ENCODE measurements at regions not wholly inside any gene's neighbourhood (a gene's known extent, or its start where the extent isn't known, plus 50 kb on each side); places are given as distances from the start of the nearest gene placed in this dataset.
"Not testable (repeated sequence)": the region's sequence is repeated elsewhere in the genome, so short reads cannot be mapped to it uniquely, and the experiment has no call there.

GRCh38 chr6:4664911-4665310 is 111.3 kb upstream of the CDYL start:
- H3K4me3 ChIP-seq (ENCODE audit: low read depth, low read length) = no peak overlapping the region
- TF ChIP-seq CTCF (IDR thresholded peaks at IDR 0.05; ENCODE audit: insufficient read depth, low read depth, low read length, missing control alignments) = no peak
- DNase-seq (ENCODE audit: low read depth) = no peak

- no peak for TF ChIP-seq CTCF (IDR thresholded peaks at IDR 0.05; ENCODE audit: insufficient read depth, low read depth, low read length, missing control alignments)
- no peak overlapping the region for H3K4me3 ChIP-seq (ENCODE audit: low read depth, low read length)
- no peak for DNase-seq (ENCODE audit: low read depth)
Observed at GRCh38 chr6:4664117-4664626, 112.0 kb upstream of the CDYL start.

GRCh38 chr6:4662886-4663285 is 113.3 kb upstream of the CDYL start:
- no peak for TF ChIP-seq CTCF (IDR thresholded peaks at IDR 0.05; ENCODE audit: insufficient read depth, low read depth, low read length, missing control alignments)
- no peak overlapping the region for H3K4me3 ChIP-seq (ENCODE audit: low read depth, low read length)
- DNase-seq (ENCODE audit: low read depth) = no peak

- TF ChIP-seq CTCF (IDR thresholded peaks at IDR 0.05; ENCODE audit: insufficient read depth, low read depth, low read length, missing control alignments) = no peak
- H3K4me3 ChIP-seq (ENCODE audit: low read depth, low read length) = no peak overlapping the region
- no peak for DNase-seq (ENCODE audit: low read depth)
Observed at GRCh38 chr6:4661391-4661790, 114.8 kb upstream of the CDYL start.

- no peak for DNase-seq (ENCODE audit: low read depth)
- H3K4me3 ChIP-seq (ENCODE audit: low read depth, low read length) = no peak overlapping the region
- no peak for TF ChIP-seq CTCF (IDR thresholded peaks at IDR 0.05; ENCODE audit: insufficient read depth, low read depth, low read length, missing control alignments)
Observed at GRCh38 chr6:4660377-4661321, 115.6 kb upstream of the CDYL start.

- not testable (repeated sequence) for DNase-seq (ENCODE audit: low read depth); H3K4me3 ChIP-seq (ENCODE audit: low read depth, low read length)
Observed at GRCh38 chr6:4659719-4660118, 116.5 kb upstream of the CDYL start.

GRCh38 chr6:4658486-4658885 is 117.7 kb upstream of the CDYL start:
- TF ChIP-seq CTCF (IDR thresholded peaks at IDR 0.05; ENCODE audit: insufficient read depth, low read depth, low read length, missing control alignments) = no peak
- no peak overlapping the region for H3K4me3 ChIP-seq (ENCODE audit: low read depth, low read length)
- no peak for DNase-seq (ENCODE audit: low read depth)

Measured in GM12865 (cell line).